HL-60 (cell line): ENCODE measurements at regions not wholly inside any gene's neighbourhood (a gene's known extent, or its start where the extent isn't known, plus 50 kb on each side); places are given as distances from the start of the nearest gene placed in this dataset.

Experiments
- CTCF ChIP-seq: IDR thresholded peaks from one replicate; pipeline ENCODE4 v1.5.1; 2011; ENCODE audit warnings: low read length, control low read depth, inconsistent platforms; ENCODE audit not compliant: insufficient read depth
- GABPA ChIP-seq: IDR thresholded peaks from 2 replicates; pipeline ENCODE4 v1.6.1; 2012; ENCODE audit warnings: low read depth
- POLR2AphosphoS5 ChIP-seq: IDR thresholded peaks from 2 replicates; pipeline ENCODE4 v1.6.1; 2012; ENCODE audit warnings: low read depth
- REST ChIP-seq: IDR thresholded peaks from 2 replicates; pipeline ENCODE4 v1.6.1; 2012; ENCODE audit warnings: low read depth; ENCODE audit not compliant: insufficient replicate concordance

- TF ChIP-seq CTCF, result no peak
- TF ChIP-seq POLR2AphosphoS5, result no peak
- no peak for TF ChIP-seq REST
- TF ChIP-seq GABPA, result no peak
These were observed 301.7 kb upstream of the FSIP2 start for GRCh38 chr2:185436787-185437372.
